GM21737 (cell line): ENCODE measurements at regions not wholly inside any gene's neighbourhood (a gene's known extent, or its start where the extent isn't known, plus 50 kb on each side); places are given as distances from the start of the nearest gene placed in this dataset.

Experiments used
- ATAC-seq: cut with Tn5 transposase; IDR thresholded peaks from one replicate; pipeline ENCODE4 v1.9.1; 2021; ENCODE audit warnings: mild to moderate bottlenecking, moderate library complexity; ENCODE audit not compliant: unreplicated experiment

GRCh38 chr2:220246386-220246785 is 619.0 kb downstream of the SLC4A3 start:
- no peak for ATAC-seq

- no peak for ATAC-seq
Measured at GRCh38 chr2:220247588-220248350, 620.3 kb downstream of the SLC4A3 start.

- ATAC-seq, result no peak
Measured at GRCh38 chr2:220259662-220260061, 632.2 kb downstream of the SLC4A3 start.

- no peak for ATAC-seq
Measured at GRCh38 chr2:220263300-220263699, 635.9 kb downstream of the SLC4A3 start.

- no peak for ATAC-seq
Measured at GRCh38 chr2:220269367-220269766, 641.9 kb downstream of the SLC4A3 start.

GRCh38 chr2:220270481-220271070 is 643.1 kb downstream of the SLC4A3 start:
- ATAC-seq, result no peak

- ATAC-seq, result no peak
Measured at GRCh38 chr2:220272656-220273055, 645.2 kb downstream of the SLC4A3 start.

- ATAC-seq, result no peak
Measured at GRCh38 chr2:220273082-220273481, 645.7 kb downstream of the SLC4A3 start.

- no peak for ATAC-seq
Measured at GRCh38 chr2:220275454-220275853, 648.0 kb downstream of the SLC4A3 start.

GRCh38 chr2:220276741-220277444 is 649.5 kb downstream of the SLC4A3 start:
- no peak for ATAC-seq

GRCh38 chr2:220277445-220277975 is 650.1 kb downstream of the SLC4A3 start:
- no peak for ATAC-seq

GRCh38 chr2:220278022-220278421 is 650.6 kb downstream of the SLC4A3 start:
- ATAC-seq, result no peak

GRCh38 chr2:220279372-220279771 is 651.9 kb downstream of the SLC4A3 start:
- ATAC-seq, result no peak

GRCh38 chr2:220279840-220280239 is 652.4 kb downstream of the SLC4A3 start:
- no peak for ATAC-seq

- no peak for ATAC-seq
Measured at GRCh38 chr2:220280736-220281135, 653.3 kb downstream of the SLC4A3 start.

- no peak for ATAC-seq
Measured at GRCh38 chr2:220281771-220282170, 654.3 kb downstream of the SLC4A3 start.

GRCh38 chr2:220282236-220282635 is 654.8 kb downstream of the SLC4A3 start:
- ATAC-seq, result no peak

- no peak for ATAC-seq
Measured at GRCh38 chr2:220293966-220294365, 666.5 kb downstream of the SLC4A3 start.

GRCh38 chr2:220296174-220296573 is 668.7 kb downstream of the SLC4A3 start:
- ATAC-seq, result no peak

- ATAC-seq, result no peak
Measured at GRCh38 chr2:220297093-220297492, 669.7 kb downstream of the SLC4A3 start.

- no peak for ATAC-seq
Measured at GRCh38 chr2:220300806-220301205, 673.4 kb downstream of the SLC4A3 start.

- ATAC-seq, result no peak
Measured at GRCh38 chr2:220302756-220303155, 675.3 kb downstream of the SLC4A3 start.
